Smooth muscle cell (in vitro differentiated cells): ENCODE measurements at regions not wholly inside any gene's neighbourhood (a gene's known extent, or its start where the extent isn't known, plus 50 kb on each side); places are given as distances from the start of the nearest gene placed in this dataset.
A peak's percentile ranks its signal among the peaks of the same experiment; 100 is the strongest.

Experiments
- DNase-seq: peaks from one replicate; lab custom pipeline; 2025; ENCODE audit not compliant: unreplicated experiment; lab: John Stamatoyannopoulos, UW
- H2AFZ ChIP-seq: fragments of 200-600 bp; sonication (generic); 2 replicates; pipeline ENCODE4 v1.6.0; 2016; ENCODE audit warnings: antibody characterized with exemption, low read depth, mild to moderate bottlenecking
- H3F3A ChIP-seq: fragments of 200-600 bp; sonication (generic); 2 replicates; pipeline ENCODE4 v1.6.0; 2017; ENCODE audit warnings: antibody characterized with exemption, low read depth
- H3K27ac ChIP-seq: fragments of 200-600 bp; sonication (generic); 2 replicates; pipeline ENCODE4 v1.5.1; 2016; ENCODE audit warnings: low read depth, mild to moderate bottlenecking
- H3K27me3 ChIP-seq: fragments of 200-600 bp; sonication (generic); 2 replicates; pipeline ENCODE4 v1.6.1; 2016; ENCODE audit warnings: low read depth, mild to moderate bottlenecking
- H3K36me3 ChIP-seq: fragments of 200-600 bp; sonication (generic); 2 replicates; pipeline ENCODE4 v1.5.1; 2016; ENCODE audit warnings: low read depth
- H3K4me1 ChIP-seq: fragments of 200-600 bp; sonication (generic); 2 replicates; pipeline ENCODE4 v1.5.1; 2016; ENCODE audit warnings: low read depth
- H3K4me2 ChIP-seq: fragments of 200-600 bp; sonication (generic); 2 replicates; pipeline ENCODE4 v1.6.0; 2016; ENCODE audit warnings: mild to moderate bottlenecking
- H3K4me3 ChIP-seq: fragments of 200-600 bp; sonication (generic); 2 replicates; pipeline ENCODE4 v1.5.1; 2016; ENCODE audit warnings: mild to moderate bottlenecking
- H3K79me2 ChIP-seq: fragments of 200-600 bp; sonication (generic); 2 replicates; pipeline ENCODE4 v1.6.0; 2016; ENCODE audit warnings: low read depth, mild to moderate bottlenecking
- H3K9ac ChIP-seq: fragments of 200-600 bp; sonication (generic); 2 replicates; pipeline ENCODE4 v1.6.0; 2016; ENCODE audit warnings: low read depth
- H3K9me3 ChIP-seq: fragments of 200-600 bp; sonication (generic); replicated peaks from 2 replicates; pipeline ENCODE4 v1.5.1; 2016; ENCODE audit warnings: low read depth
- H4K20me1 ChIP-seq: fragments of 200-600 bp; sonication (generic); 2 replicates; pipeline ENCODE4 v1.6.0; 2016; ENCODE audit warnings: low read depth
- WGBS: methylation state at CpG from one replicate; pipeline ENCODE4 v1.1.7; 2016; ENCODE audit warnings: low lambda C conversion rate; 5-methylcytosine and 5-hydroxymethylcytosine counted together
- TF ChIP-seq, protein P1 (sequence below): fragments of 200-600 bp; sonication (generic); IDR thresholded peaks from 2 replicates; pipeline ENCODE4 v1.5.1; 2017; ENCODE audit warnings: borderline replicate concordance, mild to moderate bottlenecking, antibody characterized with exemption; ENCODE audit not compliant: insufficient read depth, poor library complexity, severe bottlenecking

DNA sequence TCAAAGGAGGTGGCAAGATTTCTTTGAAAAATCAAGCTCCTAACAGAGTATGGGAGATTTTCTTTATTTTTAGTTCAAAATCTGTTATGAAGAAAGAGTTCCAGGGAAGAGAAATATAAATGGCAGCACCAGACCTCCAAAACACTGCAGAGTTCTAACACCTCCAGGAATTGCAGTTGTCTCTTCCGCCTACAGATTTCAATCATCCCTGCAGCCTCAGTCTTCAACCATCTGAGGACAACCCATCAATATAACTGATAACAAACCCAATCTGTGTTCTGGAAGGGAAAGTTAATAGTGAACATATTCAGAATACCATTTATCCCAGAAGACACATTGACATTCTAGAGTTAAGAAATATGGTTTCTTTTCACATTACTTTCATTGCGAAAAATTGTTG lies 296.1 kb downstream of the ARAP2 start:
- H3K4me3 ChIP-seq = no peak overlapping the region
- H4K20me1 ChIP-seq = no peaks in the 10 kb centered on the region
- no peaks in the 10 kb centered on the region for H3K36me3 ChIP-seq
- no peak overlapping the region for H3K27ac ChIP-seq
- no peak for DNase-seq
- no peaks in the 10 kb centered on the region for H3K27me3 ChIP-seq
- no peak overlapping the region for H3K9ac ChIP-seq
- H3K9me3 ChIP-seq = no peaks in the 10 kb centered on the region
- H3K79me2 ChIP-seq = no peaks in the 10 kb centered on the region
- TF ChIP-seq, protein P1, sequence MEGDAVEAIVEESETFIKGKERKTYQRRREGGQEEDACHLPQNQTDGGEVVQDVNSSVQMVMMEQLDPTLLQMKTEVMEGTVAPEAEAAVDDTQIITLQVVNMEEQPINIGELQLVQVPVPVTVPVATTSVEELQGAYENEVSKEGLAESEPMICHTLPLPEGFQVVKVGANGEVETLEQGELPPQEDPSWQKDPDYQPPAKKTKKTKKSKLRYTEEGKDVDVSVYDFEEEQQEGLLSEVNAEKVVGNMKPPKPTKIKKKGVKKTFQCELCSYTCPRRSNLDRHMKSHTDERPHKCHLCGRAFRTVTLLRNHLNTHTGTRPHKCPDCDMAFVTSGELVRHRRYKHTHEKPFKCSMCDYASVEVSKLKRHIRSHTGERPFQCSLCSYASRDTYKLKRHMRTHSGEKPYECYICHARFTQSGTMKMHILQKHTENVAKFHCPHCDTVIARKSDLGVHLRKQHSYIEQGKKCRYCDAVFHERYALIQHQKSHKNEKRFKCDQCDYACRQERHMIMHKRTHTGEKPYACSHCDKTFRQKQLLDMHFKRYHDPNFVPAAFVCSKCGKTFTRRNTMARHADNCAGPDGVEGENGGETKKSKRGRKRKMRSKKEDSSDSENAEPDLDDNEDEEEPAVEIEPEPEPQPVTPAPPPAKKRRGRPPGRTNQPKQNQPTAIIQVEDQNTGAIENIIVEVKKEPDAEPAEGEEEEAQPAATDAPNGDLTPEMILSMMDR = no peak
- H3K4me2 ChIP-seq = no peak overlapping the region
- no peak overlapping the region for H2AFZ ChIP-seq
- H3F3A ChIP-seq = no peaks in the 10 kb centered on the region
- WGBS = 88% methylated on average over 2 of the region's 2 CpGs
- no peaks in the 10 kb centered on the region for H3K4me1 ChIP-seq

DNA sequence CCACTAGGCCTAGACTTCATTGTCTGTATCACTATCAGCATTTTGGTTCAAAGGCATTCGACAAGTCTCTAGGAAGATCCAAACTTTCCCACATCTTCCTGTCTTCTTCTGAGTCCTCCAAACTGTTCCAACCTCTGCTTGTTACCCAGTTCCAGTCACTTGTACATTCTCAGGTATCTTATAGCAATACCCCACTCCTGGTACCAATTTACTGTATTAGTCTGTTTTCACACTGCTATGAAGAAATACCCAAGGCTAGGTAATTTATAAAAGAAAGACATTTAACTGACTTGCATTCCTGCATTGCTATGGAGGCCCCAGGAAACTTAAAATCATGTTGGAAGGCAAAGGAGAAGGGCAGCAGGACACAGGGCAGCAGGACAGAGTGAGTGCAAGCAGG lies 293.9 kb downstream of the ARAP2 start:
- Histone ChIP-seq H3K36me3 (no peaks in the 10 kb centered on the region), H4K20me1 (no peaks in the 10 kb centered on the region), H3K27me3 (no peaks in the 10 kb centered on the region), H2AFZ (no peak overlapping the region), H3K4me2 (no peak overlapping the region), H3F3A (no peaks in the 10 kb centered on the region), H3K9ac (no peak overlapping the region), H3K4me1 (no peaks in the 10 kb centered on the region), H3K79me2 (no peaks in the 10 kb centered on the region), H3K9me3 (no peaks in the 10 kb centered on the region), H3K4me3 (no peak overlapping the region), H3K27ac (no peak overlapping the region)
- 85% methylated on average over 1 of the region's 1 CpG for WGBS
- TF ChIP-seq, protein P1 = no peak
- no peak for DNase-seq

DNA sequence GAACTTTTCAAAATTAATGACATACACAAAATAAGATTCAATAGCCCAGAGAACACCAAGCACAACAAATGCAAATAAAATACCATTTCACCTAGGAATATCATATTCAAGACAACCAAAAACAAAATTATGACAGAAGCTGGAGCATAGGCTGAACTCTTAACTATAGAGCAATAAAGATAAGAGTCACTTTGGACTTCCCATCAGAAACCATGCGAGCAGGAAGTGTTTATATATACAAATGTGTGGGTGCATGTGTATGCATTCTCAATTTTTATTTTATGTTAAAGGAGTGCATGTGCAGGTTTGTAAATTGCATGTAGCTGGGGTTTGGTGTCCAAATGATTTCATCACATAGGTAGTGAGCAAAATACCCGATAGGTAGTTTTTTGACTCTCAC lies 291.6 kb downstream of the ARAP2 start:
- H3K79me2 ChIP-seq = no peaks in the 10 kb centered on the region
- H3F3A ChIP-seq = no peaks in the 10 kb centered on the region
- no peak overlapping the region for H3K4me2 ChIP-seq
- H2AFZ ChIP-seq = no peak overlapping the region
- H3K27me3 ChIP-seq = no peaks in the 10 kb centered on the region
- no peaks in the 10 kb centered on the region for H3K36me3 ChIP-seq
- H3K27ac ChIP-seq = no peak overlapping the region
- TF ChIP-seq, protein P1 = no peak
- H3K4me3 ChIP-seq = no peak overlapping the region
- H3K4me1 ChIP-seq = no peaks in the 10 kb centered on the region
- H3K9ac ChIP-seq = no peak overlapping the region
- H4K20me1 ChIP-seq = no peaks in the 10 kb centered on the region
- H3K9me3 ChIP-seq = no peaks in the 10 kb centered on the region
- 86% methylated on average over 2 of the region's 2 CpGs for WGBS
- no peak for DNase-seq

DNA sequence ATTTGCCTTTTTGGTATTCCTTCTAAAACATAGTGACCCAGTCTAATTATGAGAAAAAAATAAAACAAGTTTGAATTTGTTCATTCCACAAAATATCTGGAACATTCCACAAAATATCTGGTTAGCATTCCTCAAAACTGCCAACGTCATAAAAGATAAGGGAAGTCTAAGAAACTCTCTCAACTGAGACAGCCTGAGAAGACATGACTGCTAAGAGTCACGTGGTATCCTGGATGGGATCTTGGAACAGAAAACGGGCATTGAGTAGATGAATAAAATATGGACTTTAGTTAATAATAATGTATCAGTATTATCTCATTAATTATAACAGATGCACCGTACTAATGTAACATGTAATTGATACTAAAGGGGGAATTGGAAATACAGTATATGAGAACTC lies 280.9 kb downstream of the ARAP2 start:
- WGBS = 71% methylated on average over 4 of the region's 4 CpGs
- H3K9ac ChIP-seq = no peak overlapping the region
- DNase-seq = no peak
- H3K27ac ChIP-seq = peak overlapping the region; percentile 28
- no peaks in the 10 kb centered on the region for H3K36me3 ChIP-seq
- H3K79me2 ChIP-seq = no peaks in the 10 kb centered on the region
- no peaks in the 10 kb centered on the region for H3F3A ChIP-seq
- no peak overlapping the region for H2AFZ ChIP-seq
- H3K4me1 ChIP-seq = no peaks in the 10 kb centered on the region
- H3K4me3 ChIP-seq = no peak overlapping the region
- no peak overlapping the region for H3K4me2 ChIP-seq
- TF ChIP-seq, protein P1 = no peak
- no peaks in the 10 kb centered on the region for H3K9me3 ChIP-seq
- no peaks in the 10 kb centered on the region for H4K20me1 ChIP-seq
- H3K27me3 ChIP-seq = no peaks in the 10 kb centered on the region
